Sigmoid colon (tissue), 6 donors: ENCODE measurements at regions not wholly inside any gene's neighbourhood (a gene's known extent, or its start where the extent isn't known, plus 50 kb on each side); places are given as distances from the start of the nearest gene placed in this dataset.

Experiments
- DNase-seq: peaks from one replicate; pipeline ENCODE4 v3.0.0-alpha.2; 2019
- H3K27ac ChIP-seq, 4 donors: fragments of 200-600 bp; sonication (generic); one replicate each; pipeline ENCODE4 v1.5.1; 2016 to 2019; ENCODE audit warnings: mild to moderate bottlenecking in 1 of 4
- H3K27me3 ChIP-seq, 3 donors: fragments of 200-600 bp; sonication (generic); one replicate each; pipeline ENCODE4 v1.5.1; 2019; ENCODE audit warnings: mild to moderate bottlenecking in 1 of 3
- H3K36me3 ChIP-seq, 4 donors: fragments of 200-600 bp; sonication (generic); one replicate each; pipeline ENCODE4 v1.5.1; 2016 to 2019
- H3K4me1 ChIP-seq, 4 donors: fragments of 200-600 bp; sonication (generic); one replicate each; pipeline ENCODE4 v1.5.1; 2017 to 2019
- H3K4me3 ChIP-seq, 4 donors: fragments of 200-600 bp; sonication (generic); one replicate each; pipeline ENCODE4 v1.5.1; 2017 to 2019; ENCODE audit warnings: mild to moderate bottlenecking in 2 of 4, moderate library complexity in 1 of 4
- H3K9me3 ChIP-seq, 4 donors: fragments of 200-600 bp in 3 of 4; sonication (generic) in 3 of 4; one replicate each; pipeline versions ENCODE4 v1.5.1 to v1.6.1; 2013 to 2019
- EP300 ChIP-seq, 4 donors: sonication (generic); formaldehyde crosslinking; IDR thresholded peaks; one replicate each; pipeline ENCODE4 v1.6.1; 2017; ENCODE audit warnings: antibody characterized with exemption in 4 of 4
- POLR2A ChIP-seq, 2 donors: fragments of 450-650 bp; IDR thresholded peaks; one replicate each; pipeline ENCODE4 v1.6.1; 2016; ENCODE audit warnings: antibody characterized with exemption in 2 of 2, mild to moderate bottlenecking in 2 of 2, moderate library complexity in 2 of 2
- POLR2AphosphoS5 ChIP-seq, 4 donors: sonication (generic); formaldehyde crosslinking; IDR thresholded peaks; one replicate each; pipeline ENCODE4 v1.6.1; 2017; ENCODE audit warnings: antibody characterized with exemption in 4 of 4
- WGBS, 2 donors: extraction: QIAGEN DNeasy Blood & Tissue Kit; methylation state at CpG; one replicate each; pipeline ENCODE4 v1.1.7; 2013; 5-methylcytosine and 5-hydroxymethylcytosine counted together
- intact Hi-C: fragments of 100-400 bp; cut with DNase I; formaldehyde crosslinking; loops from one replicate; pipeline ENCODE4 v1.15.1; 2023
- TF ChIP-seq, protein P1 (sequence below), 4 experiments: fragments of 450-650 bp in 3 of 4; fragments of 200-600 bp in 1 of 4; IDR thresholded peaks; one replicate each; pipeline ENCODE4 v1.5.1; 2016 to 2019; ENCODE audit warnings: antibody characterized with exemption in 4 of 4, mild to moderate bottlenecking in 3 of 4, moderate library complexity in 2 of 4
- donor health status: healthy with polysubstance abuse.
- donor health status: healthy.

DNA sequence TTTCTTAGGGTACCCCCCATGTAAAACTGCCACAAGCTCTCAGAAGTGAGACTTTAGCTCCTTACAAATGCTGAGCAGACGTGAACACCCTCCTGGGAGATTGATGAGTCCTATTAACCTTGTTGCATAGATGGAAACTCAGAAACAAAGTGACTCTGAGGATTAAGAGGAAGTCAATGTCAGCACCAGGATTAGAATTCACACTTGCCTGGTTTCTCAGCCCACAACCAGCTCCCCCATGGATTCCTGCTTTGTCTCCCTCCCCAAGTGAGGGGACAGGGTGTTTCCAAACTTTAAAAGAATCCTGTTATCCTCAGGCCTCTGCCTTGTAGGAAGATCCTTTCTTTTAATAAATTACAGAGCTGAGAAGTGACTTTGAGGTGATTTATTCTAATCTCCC lies 324.4 kb downstream of the NDFIP2 start:
- TF ChIP-seq EP300 (IDR thresholded peaks at IDR 0.05) (no peak), POLR2A (IDR thresholded peaks at IDR 0.05) (no peak), POLR2AphosphoS5 (IDR thresholded peaks at IDR 0.05) (no peak)
- TF ChIP-seq, protein P1, sequence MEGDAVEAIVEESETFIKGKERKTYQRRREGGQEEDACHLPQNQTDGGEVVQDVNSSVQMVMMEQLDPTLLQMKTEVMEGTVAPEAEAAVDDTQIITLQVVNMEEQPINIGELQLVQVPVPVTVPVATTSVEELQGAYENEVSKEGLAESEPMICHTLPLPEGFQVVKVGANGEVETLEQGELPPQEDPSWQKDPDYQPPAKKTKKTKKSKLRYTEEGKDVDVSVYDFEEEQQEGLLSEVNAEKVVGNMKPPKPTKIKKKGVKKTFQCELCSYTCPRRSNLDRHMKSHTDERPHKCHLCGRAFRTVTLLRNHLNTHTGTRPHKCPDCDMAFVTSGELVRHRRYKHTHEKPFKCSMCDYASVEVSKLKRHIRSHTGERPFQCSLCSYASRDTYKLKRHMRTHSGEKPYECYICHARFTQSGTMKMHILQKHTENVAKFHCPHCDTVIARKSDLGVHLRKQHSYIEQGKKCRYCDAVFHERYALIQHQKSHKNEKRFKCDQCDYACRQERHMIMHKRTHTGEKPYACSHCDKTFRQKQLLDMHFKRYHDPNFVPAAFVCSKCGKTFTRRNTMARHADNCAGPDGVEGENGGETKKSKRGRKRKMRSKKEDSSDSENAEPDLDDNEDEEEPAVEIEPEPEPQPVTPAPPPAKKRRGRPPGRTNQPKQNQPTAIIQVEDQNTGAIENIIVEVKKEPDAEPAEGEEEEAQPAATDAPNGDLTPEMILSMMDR (IDR thresholded peaks at IDR 0.05), result no peak
- H3K27me3 ChIP-seq, result no peaks in the 10 kb centered on the region

DNA sequence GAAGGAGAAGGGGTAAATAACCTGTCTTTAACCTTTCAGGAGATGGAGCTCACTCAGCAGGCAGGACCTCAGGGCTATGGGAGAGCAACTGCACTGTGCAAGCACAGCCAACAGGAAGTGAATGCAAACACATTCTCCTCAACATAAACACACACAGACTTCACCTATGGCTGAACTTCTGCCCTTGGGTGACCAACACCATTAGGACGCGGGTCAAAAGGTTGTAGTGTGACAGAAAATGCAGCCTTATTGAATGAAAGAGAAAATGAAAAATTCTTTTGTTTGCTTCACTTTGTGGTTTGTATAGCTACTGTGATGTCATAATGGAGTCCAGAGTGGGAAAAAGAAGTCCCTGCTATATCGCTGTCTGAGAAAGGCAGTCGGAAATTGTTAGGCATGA lies 323.0 kb downstream of the NDFIP2 start:
- 89% methylated on average over 4 of the region's 4 CpGs for WGBS, 2 donors
- Histone ChIP-seq H3K27ac (no peak overlapping the region), H3K27me3 (no peaks in the 10 kb centered on the region), H3K36me3 (no peaks in the 10 kb centered on the region), H3K9me3 (no peaks in the 10 kb centered on the region), H3K4me1 (no peaks in the 10 kb centered on the region), H3K4me3 (no peak overlapping the region)
- TF ChIP-seq POLR2AphosphoS5 (IDR thresholded peaks at IDR 0.05), result no peak
- intact Hi-C loops, result no loop called here
- no peak for DNase-seq

More for the DNA sequence above, 324.4 kb downstream of the NDFIP2 start:
- no peak overlapping the region for H3K27ac ChIP-seq
- no peak for DNase-seq
- H3K9me3 ChIP-seq, result no peaks in the 10 kb centered on the region
- intact Hi-C loops, result no loop called here
- H3K36me3 ChIP-seq, result no peaks in the 10 kb centered on the region
- no peaks in the 10 kb centered on the region for H3K4me1 ChIP-seq
- WGBS, 2 donors, result 80 to 88% methylated on average over 1 of the region's 1 CpG
- no peak overlapping the region for H3K4me3 ChIP-seq

DNA sequence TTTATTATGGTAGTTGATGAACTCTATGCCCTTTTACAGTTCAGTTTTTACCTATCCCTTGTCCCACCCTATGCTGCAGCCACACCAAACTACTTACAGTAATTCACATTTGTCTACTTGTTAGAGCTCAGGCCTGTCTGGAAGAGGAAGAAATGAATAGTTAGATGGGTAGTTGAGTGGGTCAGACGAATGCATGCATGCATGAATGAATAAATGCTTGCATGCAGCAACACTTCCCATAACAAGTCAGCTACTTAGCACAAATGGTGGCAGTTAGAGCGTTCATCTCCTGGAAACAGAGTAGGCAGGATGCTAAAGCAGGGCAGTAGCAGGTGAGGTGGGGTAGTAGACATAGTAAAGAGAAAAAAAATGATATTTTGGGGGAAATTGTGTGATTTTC lies 322.3 kb downstream of the NDFIP2 start:
- Histone ChIP-seq H3K9me3 (no peaks in the 10 kb centered on the region), H3K4me3 (no peak overlapping the region), H3K36me3 (no peaks in the 10 kb centered on the region), H3K27me3 (no peaks in the 10 kb centered on the region), H3K4me1 (no peaks in the 10 kb centered on the region), H3K27ac (no peak overlapping the region)
- TF ChIP-seq POLR2AphosphoS5 (IDR thresholded peaks at IDR 0.05), result no peak
- no peak for TF ChIP-seq POLR2A (IDR thresholded peaks at IDR 0.05)
- TF ChIP-seq EP300 (IDR thresholded peaks at IDR 0.05), result no peak
- TF ChIP-seq, protein P1 (IDR thresholded peaks at IDR 0.05), result no peak
- DNase-seq, result no peak
- WGBS, 2 donors, result 87 to 88% methylated on average over 2 of the region's 2 CpGs
- intact Hi-C loops, result no loop called here

DNA sequence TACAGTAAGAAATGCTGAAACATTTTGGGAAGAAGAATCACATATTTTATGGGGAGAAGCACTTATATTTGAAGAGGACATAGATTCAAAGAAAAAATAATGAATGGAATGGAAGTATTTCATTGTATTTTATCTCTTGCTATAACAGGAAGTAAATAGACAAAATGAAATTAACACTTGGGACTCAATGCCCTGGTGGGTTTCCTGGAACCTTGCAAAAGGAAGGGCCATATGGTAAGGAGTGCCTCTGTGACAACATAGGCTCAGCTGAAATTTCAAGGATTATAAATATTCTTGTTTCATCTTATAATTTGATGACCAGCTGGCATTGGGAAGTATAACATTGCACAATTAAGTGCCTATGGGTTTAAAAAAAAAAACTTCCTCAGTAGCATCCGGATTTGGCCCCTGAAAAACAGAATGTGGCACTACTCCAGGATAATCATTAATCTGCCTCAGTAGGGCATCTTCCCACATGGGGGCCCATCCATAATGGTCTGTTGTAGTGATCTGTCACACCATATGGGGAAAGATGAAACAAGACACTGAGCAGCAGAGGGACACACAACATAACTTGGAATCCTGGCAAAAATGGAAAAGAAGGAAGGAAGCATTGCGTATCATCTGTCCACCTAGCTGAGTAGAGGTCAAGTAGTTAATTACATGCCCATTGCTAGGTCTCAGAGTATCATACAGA lies 321.6 kb downstream of the NDFIP2 start:
- WGBS, 2 donors, result 79% methylated on average over 2 of the region's 2 CpGs
- Histone ChIP-seq H3K4me1 (no peaks in the 10 kb centered on the region), H3K27me3 (no peaks in the 10 kb centered on the region), H3K9me3 (no peaks in the 10 kb centered on the region), H3K4me3 (no peak overlapping the region), H3K27ac (no peak overlapping the region), H3K36me3 (no peaks in the 10 kb centered on the region)
- intact Hi-C loops, result no loop called here
- no peak for TF ChIP-seq POLR2A (IDR thresholded peaks at IDR 0.05)
- no peak for TF ChIP-seq EP300 (IDR thresholded peaks at IDR 0.05)
- TF ChIP-seq, protein P1 (IDR thresholded peaks at IDR 0.05), result no peak
- no peak for TF ChIP-seq POLR2AphosphoS5 (IDR thresholded peaks at IDR 0.05)
- no peak for DNase-seq

DNA sequence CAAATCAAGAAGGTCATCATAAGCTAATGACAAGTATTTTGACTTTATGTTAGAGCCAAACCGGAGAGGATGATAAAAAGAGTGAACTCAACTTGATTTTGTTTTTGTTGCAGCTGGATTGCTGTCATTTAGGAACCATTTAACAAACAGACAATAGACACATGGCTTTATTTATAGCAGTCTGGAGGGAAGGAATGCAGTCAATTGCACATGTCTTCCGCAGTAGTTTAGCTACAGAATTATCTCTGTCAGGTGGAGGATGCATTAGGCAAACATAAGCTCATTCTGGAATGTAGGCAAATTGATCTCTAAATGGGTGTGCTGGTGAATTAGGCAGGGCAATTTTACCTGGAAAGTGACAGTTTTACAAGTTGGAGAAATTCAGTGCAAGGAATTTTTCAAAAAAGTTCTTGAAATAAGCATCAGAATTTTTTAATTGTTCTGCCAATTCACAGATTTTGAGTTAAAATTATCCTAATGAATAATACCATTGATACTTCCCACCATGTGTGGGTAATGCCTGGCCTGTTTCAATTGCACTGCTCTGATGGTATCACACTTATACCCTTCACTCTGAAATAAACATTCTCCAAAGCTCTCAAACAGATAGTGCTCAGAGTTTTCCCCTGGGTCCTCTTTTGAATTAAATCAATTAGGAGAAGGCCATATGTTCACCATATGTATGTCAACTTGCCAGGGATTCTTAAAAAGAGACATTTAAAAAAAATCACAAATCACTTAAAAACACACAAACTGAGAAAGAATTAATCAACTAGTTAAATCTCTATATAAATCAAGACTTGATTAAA lies 318.3 kb downstream of the NDFIP2 start:
- Histone ChIP-seq H3K9me3 (peaks cover 0 to 2% (median 0%) of the 10 kb centered on the region in 4 donors), H3K27ac (no peak overlapping the region), H3K27me3 (no peaks in the 10 kb centered on the region), H3K36me3 (no peaks in the 10 kb centered on the region), H3K4me3 (no peak overlapping the region), H3K4me1 (no peaks in the 10 kb centered on the region)
- TF ChIP-seq EP300 (IDR thresholded peaks at IDR 0.05), result no peak
- TF ChIP-seq, protein P1 (IDR thresholded peaks at IDR 0.05), result no peak
- no peak for TF ChIP-seq POLR2A (IDR thresholded peaks at IDR 0.05)
- no peak for TF ChIP-seq POLR2AphosphoS5 (IDR thresholded peaks at IDR 0.05)
- WGBS, 2 donors, result 43 to 59% methylated on average over 2 of the region's 2 CpGs
- DNase-seq, result no peak
- intact Hi-C loops, result no loop called here
